OCI-LY3 (cell line): ENCODE measurements at regions not wholly inside any gene's neighbourhood (a gene's known extent, or its start where the extent isn't known, plus 50 kb on each side); places are given as distances from the start of the nearest gene placed in this dataset.

ENCODE experiments used
- H2AFZ ChIP-seq: fragments of 200-600, 300-600 bp; shearing (Covaris generic); 2 replicates; pipeline ENCODE4 v1.6.0; 2014; ENCODE audit warnings: antibody characterized with exemption, low read depth, low read length
- H3K27ac ChIP-seq: fragments of 200-600, 300-600 bp; sonication (generic); 2 replicates; pipeline ENCODE4 v1.5.1; 2014; ENCODE audit warnings: mild to moderate bottlenecking, low read length, moderate library complexity, mixed read lengths
- H3K27me3 ChIP-seq: fragments of 200-600, 300-600 bp; sonication (generic); 2 replicates; pipeline ENCODE4 v1.6.1; 2014; ENCODE audit warnings: low read depth, low read length, mixed read lengths
- H3K36me3 ChIP-seq: fragments of 200-600, 300-600 bp; sonication (generic); replicated peaks from 2 replicates; pipeline ENCODE3; 2014; ENCODE audit warnings: low read depth, low read length, mixed read lengths
- H3K4me1 ChIP-seq: fragments of 300-600, 200-600 bp; sonication (generic); 2 replicates; pipeline ENCODE4 v1.6.1; 2014; ENCODE audit warnings: low read length, mixed read lengths
- H3K4me2 ChIP-seq: fragments of 200-600, 300-600 bp; sonication (generic); 2 replicates; pipeline ENCODE4 v1.6.1; 2014; ENCODE audit warnings: low read length, mixed read lengths
- H3K4me3 ChIP-seq: fragments of 300-600, 200-600 bp; sonication (generic); 2 replicates; pipeline ENCODE4 v1.5.1; 2014; ENCODE audit warnings: antibody characterized with exemption, mild to moderate bottlenecking, low read length, moderate library complexity
- H3K79me2 ChIP-seq: fragments of 300-600, 200-600 bp; shearing (Covaris generic); 2 replicates; pipeline ENCODE4 v1.6.1; 2014; ENCODE audit warnings: mild to moderate bottlenecking, low read length, mixed read lengths
- H3K9ac ChIP-seq: fragments of 300-600, 200-600 bp; shearing (Covaris generic); 2 replicates; pipeline ENCODE4 v1.6.0; 2014; ENCODE audit warnings: mild to moderate bottlenecking, low read length, moderate library complexity
- H3K9me3 ChIP-seq: fragments of 200-600, 300-600 bp; shearing (Covaris generic); 2 replicates; pipeline ENCODE4 v1.6.1; 2014; ENCODE audit warnings: low read length, mixed read lengths; ENCODE audit not compliant: insufficient read depth
- H4K20me1 ChIP-seq: fragments of 200-600, 300-600 bp; sonication (generic); 2 replicates; pipeline ENCODE4 v1.6.1; 2016; ENCODE audit warnings: low read length, mixed read lengths; ENCODE audit not compliant: insufficient read depth
- EZH2phosphoT487 ChIP-seq: fragments of 200-600 bp; shearing (Covaris generic); IDR thresholded peaks from 2 replicates; pipeline ENCODE4 v1.6.1; 2018; ENCODE audit warnings: antibody characterized with exemption, mixed run types, low read depth
- TF ChIP-seq, protein P1 (sequence below): fragments of 200-600, 300-600 bp; sonication (generic); IDR thresholded peaks from 2 replicates; pipeline ENCODE4 v1.5.1; 2014; ENCODE audit warnings: antibody characterized with exemption, low read length, low read depth

DNA sequence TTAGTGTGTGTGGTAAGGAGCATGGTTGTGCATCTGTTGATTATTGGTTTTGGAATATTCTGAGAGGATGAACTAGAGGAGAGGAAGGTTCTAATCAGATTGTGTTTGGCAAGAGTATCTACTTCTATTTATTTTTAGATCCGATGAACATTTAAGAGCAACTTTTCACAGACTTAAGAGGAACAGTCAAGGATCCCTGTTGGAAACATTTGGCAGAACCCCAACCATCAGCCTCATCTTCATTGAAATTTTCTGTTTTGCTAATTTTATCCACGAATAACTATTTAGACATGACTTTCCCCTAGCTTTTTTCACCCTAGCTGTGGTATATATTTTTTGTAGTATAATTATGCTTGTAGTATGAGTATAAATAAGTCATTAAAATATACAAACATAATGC is 868.5 kb downstream of the MAT2B start:
- Histone ChIP-seq H3K4me1 (no peaks in the 10 kb centered on the region), H3K79me2 (no peaks in the 10 kb centered on the region), H3K9me3 (no peaks in the 10 kb centered on the region), H3K27ac (no peak overlapping the region), H3K4me3 (no peak overlapping the region), H3K4me2 (no peak overlapping the region), H3K27me3 (no peaks in the 10 kb centered on the region), H4K20me1 (no peaks in the 10 kb centered on the region), H2AFZ (no peak overlapping the region), H3K9ac (no peak overlapping the region), H3K36me3 (no peaks in the 10 kb centered on the region)
- TF ChIP-seq EZH2phosphoT487: no peak
- TF ChIP-seq, protein P1, sequence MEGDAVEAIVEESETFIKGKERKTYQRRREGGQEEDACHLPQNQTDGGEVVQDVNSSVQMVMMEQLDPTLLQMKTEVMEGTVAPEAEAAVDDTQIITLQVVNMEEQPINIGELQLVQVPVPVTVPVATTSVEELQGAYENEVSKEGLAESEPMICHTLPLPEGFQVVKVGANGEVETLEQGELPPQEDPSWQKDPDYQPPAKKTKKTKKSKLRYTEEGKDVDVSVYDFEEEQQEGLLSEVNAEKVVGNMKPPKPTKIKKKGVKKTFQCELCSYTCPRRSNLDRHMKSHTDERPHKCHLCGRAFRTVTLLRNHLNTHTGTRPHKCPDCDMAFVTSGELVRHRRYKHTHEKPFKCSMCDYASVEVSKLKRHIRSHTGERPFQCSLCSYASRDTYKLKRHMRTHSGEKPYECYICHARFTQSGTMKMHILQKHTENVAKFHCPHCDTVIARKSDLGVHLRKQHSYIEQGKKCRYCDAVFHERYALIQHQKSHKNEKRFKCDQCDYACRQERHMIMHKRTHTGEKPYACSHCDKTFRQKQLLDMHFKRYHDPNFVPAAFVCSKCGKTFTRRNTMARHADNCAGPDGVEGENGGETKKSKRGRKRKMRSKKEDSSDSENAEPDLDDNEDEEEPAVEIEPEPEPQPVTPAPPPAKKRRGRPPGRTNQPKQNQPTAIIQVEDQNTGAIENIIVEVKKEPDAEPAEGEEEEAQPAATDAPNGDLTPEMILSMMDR: no peak

DNA sequence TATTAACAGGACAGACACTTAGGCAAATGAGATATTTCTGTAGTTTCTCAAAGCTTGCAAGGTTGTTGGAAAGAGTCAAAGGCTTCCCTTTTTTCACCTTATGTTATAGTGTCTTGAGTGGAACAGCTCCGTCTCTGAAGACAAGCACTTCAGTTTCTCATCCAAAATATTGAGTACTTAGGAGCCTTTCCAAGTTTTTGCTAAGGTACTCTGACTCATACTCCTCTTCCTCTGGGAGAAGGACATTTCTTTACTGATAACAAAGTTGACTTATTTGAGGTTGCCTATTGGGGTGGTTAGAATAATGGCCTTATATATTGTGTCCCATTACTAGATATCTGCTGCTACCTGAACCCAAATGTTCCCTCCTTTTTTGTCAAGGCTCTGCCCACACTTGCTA is 869.6 kb downstream of the MAT2B start:
- Histone ChIP-seq H3K9ac (no peak overlapping the region), H3K4me1 (no peaks in the 10 kb centered on the region), H4K20me1 (no peaks in the 10 kb centered on the region), H3K4me2 (no peak overlapping the region), H3K4me3 (no peak overlapping the region), H3K36me3 (no peaks in the 10 kb centered on the region), H3K9me3 (no peaks in the 10 kb centered on the region), H2AFZ (no peak overlapping the region), H3K79me2 (no peaks in the 10 kb centered on the region), H3K27ac (no peak overlapping the region), H3K27me3 (no peaks in the 10 kb centered on the region)
- TF ChIP-seq, protein P1: no peak
- no peak for TF ChIP-seq EZH2phosphoT487

DNA sequence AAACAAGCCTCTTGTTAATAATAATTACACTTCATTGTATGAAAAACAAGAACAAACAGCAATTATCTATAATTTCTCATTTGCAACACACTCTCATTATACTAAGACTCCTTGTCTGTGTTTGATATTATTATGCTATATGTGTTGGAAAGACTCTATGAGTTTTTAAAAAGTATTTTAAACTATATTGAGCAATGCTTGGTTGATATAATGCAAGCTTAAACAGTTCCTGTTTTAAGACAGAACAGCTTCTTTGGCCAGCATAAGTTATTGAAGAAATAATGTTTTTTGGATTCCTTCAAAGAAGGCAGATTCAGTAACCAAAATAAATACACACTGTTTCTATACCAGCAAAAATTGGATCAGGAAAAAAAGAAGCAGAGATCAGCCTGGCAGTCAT is 871.4 kb downstream of the MAT2B start:
- Histone ChIP-seq H3K4me3 (no peak overlapping the region), H3K4me2 (no peak overlapping the region), H3K79me2 (no peaks in the 10 kb centered on the region), H4K20me1 (no peaks in the 10 kb centered on the region), H3K4me1 (no peaks in the 10 kb centered on the region), H3K9ac (no peak overlapping the region), H3K27me3 (no peaks in the 10 kb centered on the region), H3K9me3 (no peaks in the 10 kb centered on the region), H2AFZ (no peak overlapping the region), H3K36me3 (no peaks in the 10 kb centered on the region), H3K27ac (no peak overlapping the region)
- TF ChIP-seq, protein P1: no peak
- TF ChIP-seq EZH2phosphoT487: no peak

DNA sequence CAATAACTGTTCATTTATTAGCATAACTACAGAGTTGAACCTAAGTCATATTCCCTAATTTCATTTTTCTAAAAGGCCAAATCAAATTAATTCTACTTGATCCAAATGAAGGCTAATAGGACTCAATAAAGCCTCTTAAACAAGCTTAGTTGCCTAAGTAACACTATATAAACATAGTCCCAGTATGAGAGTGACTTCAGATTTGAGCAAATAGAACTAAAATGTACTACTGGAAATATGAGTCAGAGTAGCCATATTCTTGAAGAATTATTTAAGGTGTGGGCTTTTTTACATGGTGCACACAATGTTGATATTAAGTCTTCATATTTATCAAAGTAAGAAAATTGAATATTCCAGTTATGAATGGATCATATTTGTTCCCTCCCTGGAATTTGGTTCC is 872.3 kb downstream of the MAT2B start:
- no peak overlapping the region for H3K4me3 ChIP-seq
- H3K9ac ChIP-seq: no peak overlapping the region
- no peaks in the 10 kb centered on the region for H4K20me1 ChIP-seq
- H3K4me1 ChIP-seq: no peaks in the 10 kb centered on the region
- H3K79me2 ChIP-seq: no peaks in the 10 kb centered on the region
- no peaks in the 10 kb centered on the region for H3K36me3 ChIP-seq
- no peak overlapping the region for H2AFZ ChIP-seq
- no peaks in the 10 kb centered on the region for H3K27me3 ChIP-seq
- no peak overlapping the region for H3K27ac ChIP-seq
- no peak overlapping the region for H3K4me2 ChIP-seq
- H3K9me3 ChIP-seq: no peaks in the 10 kb centered on the region
- TF ChIP-seq, protein P1: no peak
- TF ChIP-seq EZH2phosphoT487: no peak
